ENCODE measurements at regions not wholly inside any gene's neighbourhood (a gene's known extent, or its start where the extent isn't known, plus 50 kb on each side); places are given as distances from the start of the nearest gene placed in this dataset. TPM values are rescaled to one million over a fixed set of nuclear protein-coding genes. Genes with fewer than 3 reads are reported as not detected.

- Mint-ChIP-seq H3K27ac (ENCODE audit: unreplicated experiment) (no peak overlapping the region), H3K9me3 (ENCODE audit: unreplicated experiment) (no peaks in the 10 kb centered on the region), H3K27me3 (ENCODE audit: insufficient read depth, unreplicated experiment) (no peaks in the 10 kb centered on the region), H3K4me3 (ENCODE audit: unreplicated experiment) (no peak overlapping the region), H3K4me1 (ENCODE audit: low read depth, unreplicated experiment) (no peaks in the 10 kb centered on the region), H3K36me3 (ENCODE audit: insufficient read depth, unreplicated experiment) (no peaks in the 10 kb centered on the region)
- no TSS peak for BruUV-seq (replicated peaks)
- Histone ChIP-seq H3K4me1 (no peaks in the 10 kb centered on the region), H3K9me3 (no peaks in the 10 kb centered on the region), H3K27me3 (replicated peaks; ENCODE audit: control insufficient read depth, insufficient read depth, low read length) (no peaks in the 10 kb centered on the region), H3K36me3 (ENCODE audit: control insufficient read depth, insufficient read depth, low read length) (no peaks in the 10 kb centered on the region), H3K4me3 (ENCODE audit: low read depth, low read length) (no peak overlapping the region)
- ChIA-PET POLR2A (no interaction called here), CTCF (no interaction called here)
- no peak for DNase-seq
- no peak for TF ChIP-seq CTCF (IDR thresholded peaks at IDR 0.05; ENCODE audit: insufficient read depth in 1 of 2, low read depth in 1 of 2, low read length in 1 of 2, severe bottlenecking in 1 of 2, unreplicated experiment in 1 of 2)
- intact Hi-C loops (cut with micrococcal nuclease; ENCODE audit: unreplicated experiment), result no loop called here
Observed at GRCh38 chr21:23162198-23162946, 2164.2 kb downstream of the NCAM2 start.

Small RNAs in the stretch of these regions (microRNA-seq; reads per million reads assigned to microRNA genes)
- not detected for gene MIR6130

All from Caco-2 (cell line).